Cardiac fibroblast (primary cell): ENCODE measurements at regions not wholly inside any gene's neighbourhood (a gene's known extent, or its start where the extent isn't known, plus 50 kb on each side); places are given as distances from the start of the nearest gene placed in this dataset.

Experiments used
- DNase-seq, 2 donors: peaks; one replicate each; pipeline versions ENCODE4 v3.0.0 to v3.0.0-alpha.2; 2010; ENCODE audit warnings: low read depth in 2 of 2
- H3K4me3 ChIP-seq, 2 donors: replicated peaks in 1 of 2; 1 replicate in 1 of 2; 2 replicates in 1 of 2; pipeline ENCODE4 v1.5.1; 2011; ENCODE audit warnings: low read depth in 2 of 2, low read length in 2 of 2, mild to moderate bottlenecking in 2 of 2, moderate library complexity in 1 of 2
- TF ChIP-seq, protein P1 (sequence below): IDR thresholded peaks from one replicate; pipeline ENCODE4 v1.5.1; 2011; ENCODE audit warnings: low read depth, mild to moderate bottlenecking, low read length, inconsistent platforms

DNA sequence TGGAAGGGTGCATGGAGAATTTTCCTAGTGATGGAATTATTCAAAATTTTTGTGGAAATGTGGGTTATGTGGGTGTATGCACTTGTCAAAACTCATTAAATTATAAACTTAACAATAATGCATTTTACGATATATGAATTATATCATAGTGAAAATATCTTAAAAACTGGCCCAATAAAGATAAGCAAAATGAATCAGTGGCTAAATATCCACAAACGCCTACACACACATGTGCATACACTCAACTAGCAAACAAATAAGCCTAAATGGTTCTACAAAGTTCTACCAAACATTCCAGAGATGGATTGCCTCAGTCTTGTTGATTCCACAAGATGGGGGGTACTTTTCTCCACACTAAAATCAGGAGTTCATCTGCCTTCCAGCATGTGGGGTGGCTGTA is 349.5 kb downstream of the TSHZ3 start:
- TF ChIP-seq, protein P1, sequence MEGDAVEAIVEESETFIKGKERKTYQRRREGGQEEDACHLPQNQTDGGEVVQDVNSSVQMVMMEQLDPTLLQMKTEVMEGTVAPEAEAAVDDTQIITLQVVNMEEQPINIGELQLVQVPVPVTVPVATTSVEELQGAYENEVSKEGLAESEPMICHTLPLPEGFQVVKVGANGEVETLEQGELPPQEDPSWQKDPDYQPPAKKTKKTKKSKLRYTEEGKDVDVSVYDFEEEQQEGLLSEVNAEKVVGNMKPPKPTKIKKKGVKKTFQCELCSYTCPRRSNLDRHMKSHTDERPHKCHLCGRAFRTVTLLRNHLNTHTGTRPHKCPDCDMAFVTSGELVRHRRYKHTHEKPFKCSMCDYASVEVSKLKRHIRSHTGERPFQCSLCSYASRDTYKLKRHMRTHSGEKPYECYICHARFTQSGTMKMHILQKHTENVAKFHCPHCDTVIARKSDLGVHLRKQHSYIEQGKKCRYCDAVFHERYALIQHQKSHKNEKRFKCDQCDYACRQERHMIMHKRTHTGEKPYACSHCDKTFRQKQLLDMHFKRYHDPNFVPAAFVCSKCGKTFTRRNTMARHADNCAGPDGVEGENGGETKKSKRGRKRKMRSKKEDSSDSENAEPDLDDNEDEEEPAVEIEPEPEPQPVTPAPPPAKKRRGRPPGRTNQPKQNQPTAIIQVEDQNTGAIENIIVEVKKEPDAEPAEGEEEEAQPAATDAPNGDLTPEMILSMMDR: no peak
- no peak for DNase-seq
- H3K4me3 ChIP-seq: no peak overlapping the region

DNA sequence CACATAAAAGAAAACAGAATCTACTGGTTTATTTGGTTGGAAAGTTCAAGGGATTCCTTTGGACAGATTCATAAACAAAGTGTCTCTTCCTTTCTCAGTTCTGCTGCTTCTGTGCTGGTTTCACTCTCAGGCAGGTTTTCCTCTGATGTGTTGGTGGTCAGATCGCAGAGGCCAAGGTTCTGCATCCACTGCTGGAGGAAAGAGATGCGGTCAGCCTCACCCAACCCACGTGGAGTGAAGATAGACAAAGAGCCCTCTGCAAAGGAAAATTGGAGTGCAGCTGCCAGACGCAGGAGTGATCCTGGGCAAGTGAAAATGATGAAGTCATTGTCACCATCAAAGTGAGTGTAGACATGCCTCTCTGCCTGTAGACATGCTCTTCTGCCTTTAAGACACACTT is 352.0 kb downstream of the TSHZ3 start:
- no peak for DNase-seq
- TF ChIP-seq, protein P1: no peak
- no peak overlapping the region for H3K4me3 ChIP-seq

DNA sequence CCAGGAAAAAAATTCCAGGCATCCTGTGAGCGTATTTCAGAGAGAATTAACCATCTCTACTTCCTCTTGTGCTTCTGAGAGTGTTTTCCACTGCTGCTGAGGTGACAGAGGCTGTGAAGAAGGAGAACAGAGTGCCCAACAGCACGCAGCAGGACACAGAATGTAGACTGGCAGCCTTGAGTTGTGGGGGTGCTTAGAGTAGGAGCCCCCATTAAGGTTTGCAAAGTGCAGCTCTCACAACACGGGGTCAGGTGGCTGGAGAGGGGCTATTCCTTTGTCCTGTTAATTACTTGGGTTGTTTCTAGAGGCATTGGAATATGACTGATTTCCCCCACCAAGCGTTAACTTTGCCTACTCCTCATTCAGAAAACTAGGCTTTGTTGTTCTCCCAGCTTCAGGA is 370.6 kb downstream of the TSHZ3 start:
- no peak overlapping the region for H3K4me3 ChIP-seq
- TF ChIP-seq, protein P1: no peak
- DNase-seq: no peak

DNA sequence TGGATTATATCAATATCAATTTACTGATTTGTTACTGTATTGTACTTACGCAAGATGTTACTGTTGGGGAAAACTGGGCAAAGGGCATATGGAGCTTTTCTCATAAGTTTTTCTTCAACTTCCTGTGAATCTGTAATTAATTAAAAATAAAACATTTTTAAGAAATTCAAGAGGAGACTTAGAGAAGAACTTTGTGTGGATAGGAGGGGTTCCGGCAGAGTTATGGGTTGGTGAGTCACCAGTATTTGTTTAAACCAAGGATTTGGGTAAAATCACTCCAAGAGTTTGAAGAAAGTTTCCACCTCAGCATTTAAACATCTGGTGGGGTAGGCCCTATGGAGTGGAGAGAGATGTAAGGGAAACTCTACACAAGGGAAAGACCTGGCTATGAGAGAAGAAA is 379.6 kb downstream of the TSHZ3 start:
- DNase-seq: no peak
- TF ChIP-seq, protein P1: no peak
- no peak overlapping the region for H3K4me3 ChIP-seq

DNA sequence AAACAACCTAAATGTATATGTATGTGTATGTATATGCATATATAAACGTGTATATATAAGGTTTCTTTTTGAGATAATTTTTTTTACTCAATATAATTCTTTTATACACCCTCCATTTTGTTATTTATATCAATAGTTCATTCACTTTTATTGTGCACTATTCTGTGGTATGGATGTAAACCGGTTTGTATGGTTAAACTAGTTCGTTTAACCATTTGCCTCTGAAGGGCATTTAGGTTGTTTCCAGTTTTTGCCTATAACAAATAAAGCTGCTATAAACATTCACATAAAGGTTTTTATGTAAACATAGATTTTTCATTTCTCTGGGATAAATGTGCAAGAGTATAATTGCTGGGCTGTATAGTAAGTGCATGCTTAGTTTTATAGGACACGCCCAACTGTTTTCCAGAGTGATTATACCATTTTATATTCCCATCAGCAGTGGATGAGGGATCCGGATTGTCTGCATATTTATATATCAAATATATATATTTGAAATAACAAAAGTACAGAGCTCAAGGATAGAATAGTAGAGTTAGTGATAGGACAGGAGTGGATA is 380.3 kb downstream of the TSHZ3 start:
- TF ChIP-seq, protein P1: no peak
- no peak for DNase-seq
- no peak overlapping the region for H3K4me3 ChIP-seq

DNA sequence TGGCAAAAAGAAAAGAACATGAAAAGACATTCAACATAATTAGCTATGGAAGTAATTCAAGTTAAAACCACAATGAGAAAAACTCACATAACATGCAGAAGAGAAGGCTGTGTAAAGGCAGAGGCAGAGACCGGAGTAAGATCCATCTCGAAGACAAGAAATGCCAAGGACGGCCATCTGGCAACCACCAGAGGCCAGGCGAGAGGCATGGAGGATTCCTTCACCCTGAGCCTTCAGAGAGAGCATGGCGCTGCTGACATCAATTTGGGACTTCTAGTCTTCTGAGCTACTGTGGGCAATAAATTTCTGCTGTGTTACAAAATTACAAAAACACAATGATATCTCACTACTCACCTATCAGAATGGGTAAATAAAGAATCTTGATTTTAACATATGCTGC is 381.0 kb downstream of the TSHZ3 start:
- peak in 1 of 2 donors; percentile 3 for DNase-seq

DNA sequence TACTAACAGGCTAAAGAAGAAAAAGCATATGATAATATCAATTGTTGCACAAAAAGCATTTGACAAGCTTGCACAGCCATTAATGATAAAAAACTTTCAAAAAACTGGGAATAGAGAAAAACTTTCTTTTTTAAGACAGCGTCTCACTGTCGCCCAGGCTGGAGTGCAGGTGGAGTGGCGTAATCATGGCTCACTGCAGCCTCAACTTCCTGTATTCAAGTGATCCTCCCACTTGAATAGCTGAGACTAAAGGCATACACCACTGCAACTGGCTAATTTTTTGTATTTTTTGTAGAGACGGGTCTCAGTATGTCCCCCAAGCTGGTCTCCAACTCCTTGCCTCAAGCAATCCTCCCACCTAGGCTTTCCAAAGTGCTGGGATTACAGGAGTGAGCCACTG is 382.8 kb downstream of the TSHZ3 start:
- no peak for DNase-seq
- no peak overlapping the region for H3K4me3 ChIP-seq
- TF ChIP-seq, protein P1: no peak

More for the DNA sequence above, 381.0 kb downstream of the TSHZ3 start:
- TF ChIP-seq, protein P1: no peak
- H3K4me3 ChIP-seq: no peak overlapping the region
